Gastrocnemius medialis (tissue), 4 donors: ENCODE measurements at regions not wholly inside any gene's neighbourhood (a gene's known extent, or its start where the extent isn't known, plus 50 kb on each side); places are given as distances from the start of the nearest gene placed in this dataset.

Experiments
- POLR2A ChIP-seq, 2 donors: fragments of 450-650 bp; IDR thresholded peaks; one replicate each; pipeline ENCODE4 v1.6.1; 2017; ENCODE audit warnings: antibody characterized with exemption in 2 of 2, mild to moderate bottlenecking in 2 of 2, moderate library complexity in 2 of 2
- TF ChIP-seq, protein P1 (sequence below), 5 experiments: fragments of 450-650 bp in 3 of 5; fragments of 200-600 bp in 2 of 5; sonication (generic) in 2 of 5; IDR thresholded peaks in 4 of 5; conservative IDR thresholded peaks in 1 of 5; 1 replicate in 4 of 5; 2 replicates in 1 of 5; pipeline ENCODE4 v1.5.1; 2016 to 2019; ENCODE audit warnings: antibody characterized with exemption in 5 of 5, mild to moderate bottlenecking in 3 of 5, moderate library complexity in 3 of 5

DNA sequence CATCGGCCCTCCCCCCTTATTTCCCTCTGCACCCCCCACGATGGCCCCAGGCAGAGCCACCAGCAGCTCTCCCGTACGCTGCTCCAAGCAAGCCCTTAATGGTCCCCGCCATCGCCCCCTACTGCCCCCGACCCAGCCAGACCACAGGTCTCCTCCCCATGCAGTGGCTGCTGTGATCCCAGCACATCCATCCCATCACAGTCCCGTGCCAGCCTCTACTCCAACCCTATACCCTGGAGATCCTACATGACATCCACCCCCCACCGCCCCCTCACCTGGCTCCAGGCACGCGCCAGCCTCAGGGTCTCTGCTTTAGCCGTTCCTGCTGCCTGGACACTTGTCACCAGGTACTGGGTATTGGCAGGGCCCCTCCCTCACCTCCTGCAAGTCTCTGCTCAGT is 85.8 kb upstream of the RTL6 start:
- TF ChIP-seq, protein P1, sequence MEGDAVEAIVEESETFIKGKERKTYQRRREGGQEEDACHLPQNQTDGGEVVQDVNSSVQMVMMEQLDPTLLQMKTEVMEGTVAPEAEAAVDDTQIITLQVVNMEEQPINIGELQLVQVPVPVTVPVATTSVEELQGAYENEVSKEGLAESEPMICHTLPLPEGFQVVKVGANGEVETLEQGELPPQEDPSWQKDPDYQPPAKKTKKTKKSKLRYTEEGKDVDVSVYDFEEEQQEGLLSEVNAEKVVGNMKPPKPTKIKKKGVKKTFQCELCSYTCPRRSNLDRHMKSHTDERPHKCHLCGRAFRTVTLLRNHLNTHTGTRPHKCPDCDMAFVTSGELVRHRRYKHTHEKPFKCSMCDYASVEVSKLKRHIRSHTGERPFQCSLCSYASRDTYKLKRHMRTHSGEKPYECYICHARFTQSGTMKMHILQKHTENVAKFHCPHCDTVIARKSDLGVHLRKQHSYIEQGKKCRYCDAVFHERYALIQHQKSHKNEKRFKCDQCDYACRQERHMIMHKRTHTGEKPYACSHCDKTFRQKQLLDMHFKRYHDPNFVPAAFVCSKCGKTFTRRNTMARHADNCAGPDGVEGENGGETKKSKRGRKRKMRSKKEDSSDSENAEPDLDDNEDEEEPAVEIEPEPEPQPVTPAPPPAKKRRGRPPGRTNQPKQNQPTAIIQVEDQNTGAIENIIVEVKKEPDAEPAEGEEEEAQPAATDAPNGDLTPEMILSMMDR (IDR thresholded peaks at IDR 0.05 in 4 of 5, conservative IDR thresholded peaks at IDR 0.05 in 1 of 5), result no peak
- TF ChIP-seq POLR2A (IDR thresholded peaks at IDR 0.05), result no peak
